ENCODE measurements at regions not wholly inside any gene's neighbourhood (a gene's known extent, or its start where the extent isn't known, plus 50 kb on each side); places are given as distances from the start of the nearest gene placed in this dataset.

DNA sequence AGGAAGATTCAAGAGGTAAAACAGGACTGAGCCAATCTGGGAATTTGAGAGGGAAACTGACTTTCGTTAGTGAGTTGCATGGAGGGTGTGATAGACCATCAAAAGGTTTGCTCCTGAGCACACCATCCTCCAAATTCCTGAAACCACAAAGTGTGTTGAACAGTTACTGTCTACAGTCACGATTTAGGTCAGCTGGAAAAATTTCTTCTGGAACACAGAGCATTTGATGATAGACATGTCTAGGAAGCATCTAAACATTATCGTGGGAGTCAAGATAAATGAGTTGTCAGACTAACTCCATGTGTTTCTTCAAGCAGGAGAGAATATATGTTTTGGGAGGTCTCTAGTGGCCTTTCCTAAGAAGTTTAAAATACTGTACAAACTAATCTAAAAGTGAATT lies 449.4 kb upstream of the SLC14A2 start:
- no peak overlapping the region for H3K4me3 Mint-ChIP-seq
- TF ChIP-seq, protein P1, sequence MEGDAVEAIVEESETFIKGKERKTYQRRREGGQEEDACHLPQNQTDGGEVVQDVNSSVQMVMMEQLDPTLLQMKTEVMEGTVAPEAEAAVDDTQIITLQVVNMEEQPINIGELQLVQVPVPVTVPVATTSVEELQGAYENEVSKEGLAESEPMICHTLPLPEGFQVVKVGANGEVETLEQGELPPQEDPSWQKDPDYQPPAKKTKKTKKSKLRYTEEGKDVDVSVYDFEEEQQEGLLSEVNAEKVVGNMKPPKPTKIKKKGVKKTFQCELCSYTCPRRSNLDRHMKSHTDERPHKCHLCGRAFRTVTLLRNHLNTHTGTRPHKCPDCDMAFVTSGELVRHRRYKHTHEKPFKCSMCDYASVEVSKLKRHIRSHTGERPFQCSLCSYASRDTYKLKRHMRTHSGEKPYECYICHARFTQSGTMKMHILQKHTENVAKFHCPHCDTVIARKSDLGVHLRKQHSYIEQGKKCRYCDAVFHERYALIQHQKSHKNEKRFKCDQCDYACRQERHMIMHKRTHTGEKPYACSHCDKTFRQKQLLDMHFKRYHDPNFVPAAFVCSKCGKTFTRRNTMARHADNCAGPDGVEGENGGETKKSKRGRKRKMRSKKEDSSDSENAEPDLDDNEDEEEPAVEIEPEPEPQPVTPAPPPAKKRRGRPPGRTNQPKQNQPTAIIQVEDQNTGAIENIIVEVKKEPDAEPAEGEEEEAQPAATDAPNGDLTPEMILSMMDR (IDR thresholded peaks at IDR 0.05; ENCODE audit: unreplicated experiment in 3 of 3), result no peak
- H3K27ac Mint-ChIP-seq, result peak overlapping the region in 1 of 3 experiments; percentile 34
- peaks cover 48% of the 10 kb centered on the region for H3K4me1 Mint-ChIP-seq
- H3K27me3 Mint-ChIP-seq (ENCODE audit: low read depth), result no peaks in the 10 kb centered on the region
- H3K9me3 Mint-ChIP-seq, result no peaks in the 10 kb centered on the region
- no peaks in the 10 kb centered on the region for H3K36me3 Mint-ChIP-seq (ENCODE audit: low read depth)

DNA sequence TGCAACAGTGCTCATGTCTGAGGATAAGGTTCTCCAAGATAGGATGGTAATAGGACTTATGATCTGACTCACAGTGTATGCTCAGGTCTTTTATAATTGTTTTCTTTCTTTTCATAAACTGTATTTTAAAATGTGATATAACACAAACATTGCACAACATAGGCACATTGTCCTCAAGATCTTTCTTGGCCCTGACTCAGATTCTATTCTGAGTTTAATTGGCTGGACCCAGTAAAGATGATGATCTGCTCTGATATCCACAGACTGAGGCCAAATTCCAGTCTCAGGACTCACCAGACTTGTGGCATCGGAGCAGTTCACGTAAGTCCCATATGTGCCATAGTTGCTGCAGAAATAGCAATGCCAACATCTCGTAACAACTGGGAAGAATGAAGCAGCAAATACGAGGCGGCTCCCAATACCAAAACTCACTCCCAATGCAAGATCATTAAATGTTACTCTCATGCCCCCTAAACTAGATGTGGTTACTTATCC lies 448.9 kb upstream of the SLC14A2 start:
- H3K27me3 Mint-ChIP-seq (ENCODE audit: low read depth), result no peaks in the 10 kb centered on the region
- no peak overlapping the region for H3K4me3 Mint-ChIP-seq
- H3K4me1 Mint-ChIP-seq, result peaks cover 53% of the 10 kb centered on the region
- no peaks in the 10 kb centered on the region for H3K36me3 Mint-ChIP-seq (ENCODE audit: low read depth)
- H3K9me3 Mint-ChIP-seq, result no peaks in the 10 kb centered on the region
- TF ChIP-seq, protein P1 (IDR thresholded peaks at IDR 0.05; ENCODE audit: unreplicated experiment in 3 of 3), result no peak
- H3K27ac Mint-ChIP-seq, result peak overlapping the region in 1 of 3 experiments; percentile 34

DNA sequence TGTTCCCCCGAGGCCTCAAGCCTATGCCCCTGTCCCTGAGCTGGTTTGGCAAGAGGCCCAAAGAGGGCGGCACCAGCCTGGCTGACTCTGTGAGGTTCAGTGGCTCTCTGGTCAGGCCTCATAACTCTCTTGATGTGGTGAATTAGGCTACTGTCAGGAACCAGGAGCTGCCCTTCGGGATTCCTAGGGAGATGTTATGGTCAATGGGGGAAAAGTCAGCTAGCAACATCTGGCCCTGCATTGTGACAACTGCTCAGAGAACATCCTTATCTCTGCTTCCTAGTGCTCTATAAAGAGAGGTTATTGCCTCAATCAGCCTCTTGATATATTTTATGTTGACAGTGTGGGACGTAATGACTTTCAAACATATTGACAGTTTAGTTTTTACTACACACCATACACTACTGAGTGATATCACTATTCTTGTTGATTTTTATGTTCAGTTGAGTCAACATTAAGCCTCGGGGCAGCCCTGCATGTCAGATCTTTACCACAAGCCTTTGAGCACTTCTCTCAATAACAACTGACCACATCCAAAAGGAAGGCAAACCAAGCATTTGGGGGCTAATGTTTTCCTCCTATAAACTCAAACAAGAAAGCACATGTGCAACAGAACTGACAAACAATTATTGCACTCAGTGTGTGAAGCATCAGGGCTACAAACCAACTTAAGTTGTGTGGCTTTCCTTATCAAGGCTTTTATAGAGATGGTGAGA lies 448.3 kb upstream of the SLC14A2 start:
- Mint-ChIP-seq H3K36me3 (ENCODE audit: low read depth) (no peaks in the 10 kb centered on the region), H3K9me3 (no peaks in the 10 kb centered on the region), H3K27ac (peak overlapping the region in 1 of 3 experiments; percentile 74), H3K4me3 (no peak overlapping the region), H3K27me3 (ENCODE audit: low read depth) (no peaks in the 10 kb centered on the region), H3K4me1 (peaks cover 59% of the 10 kb centered on the region)
- TF ChIP-seq, protein P1 (IDR thresholded peaks at IDR 0.05; ENCODE audit: unreplicated experiment in 3 of 3), result no peak

DNA sequence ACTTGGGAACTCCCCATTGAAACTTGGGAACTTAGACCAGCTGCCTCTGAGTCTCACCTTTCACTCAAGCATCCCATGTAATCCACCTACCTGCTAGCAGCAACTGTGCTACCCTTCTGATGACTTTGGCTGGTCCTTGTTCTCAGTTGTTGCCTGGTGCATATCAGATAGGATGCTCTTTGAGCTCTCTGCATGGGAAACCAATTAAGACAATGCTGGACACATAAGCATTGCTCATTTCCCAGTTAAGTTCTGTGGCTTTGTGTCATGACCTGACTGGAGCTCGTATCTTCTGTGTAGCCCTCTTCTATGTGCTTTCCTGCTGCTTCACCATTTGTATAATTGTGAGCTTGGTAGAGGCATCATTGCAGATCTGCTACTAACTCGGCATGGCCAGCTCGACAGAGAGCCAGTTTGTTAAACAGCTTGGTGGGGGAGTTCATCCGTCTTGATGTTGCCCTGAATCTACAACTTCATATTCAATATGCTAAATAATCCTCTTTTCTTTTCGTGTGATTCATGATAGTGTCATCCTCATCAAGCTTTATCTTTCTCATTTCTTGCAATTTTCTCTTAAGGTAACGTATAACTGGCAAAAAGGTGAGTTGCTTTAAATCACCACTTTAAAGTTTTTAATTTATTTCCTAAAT lies 447.5 kb upstream of the SLC14A2 start:
- no peaks in the 10 kb centered on the region for H3K36me3 Mint-ChIP-seq (ENCODE audit: low read depth)
- peak overlapping the region in 2 of 3 experiments; percentile 74 to 78 for H3K27ac Mint-ChIP-seq
- TF ChIP-seq, protein P1 (IDR thresholded peaks at IDR 0.05; ENCODE audit: unreplicated experiment in 3 of 3), result no peak
- no peaks in the 10 kb centered on the region for H3K27me3 Mint-ChIP-seq (ENCODE audit: low read depth)
- H3K4me1 Mint-ChIP-seq, result peaks cover 61% of the 10 kb centered on the region
- no peaks in the 10 kb centered on the region for H3K9me3 Mint-ChIP-seq
- no peak overlapping the region for H3K4me3 Mint-ChIP-seq

DNA sequence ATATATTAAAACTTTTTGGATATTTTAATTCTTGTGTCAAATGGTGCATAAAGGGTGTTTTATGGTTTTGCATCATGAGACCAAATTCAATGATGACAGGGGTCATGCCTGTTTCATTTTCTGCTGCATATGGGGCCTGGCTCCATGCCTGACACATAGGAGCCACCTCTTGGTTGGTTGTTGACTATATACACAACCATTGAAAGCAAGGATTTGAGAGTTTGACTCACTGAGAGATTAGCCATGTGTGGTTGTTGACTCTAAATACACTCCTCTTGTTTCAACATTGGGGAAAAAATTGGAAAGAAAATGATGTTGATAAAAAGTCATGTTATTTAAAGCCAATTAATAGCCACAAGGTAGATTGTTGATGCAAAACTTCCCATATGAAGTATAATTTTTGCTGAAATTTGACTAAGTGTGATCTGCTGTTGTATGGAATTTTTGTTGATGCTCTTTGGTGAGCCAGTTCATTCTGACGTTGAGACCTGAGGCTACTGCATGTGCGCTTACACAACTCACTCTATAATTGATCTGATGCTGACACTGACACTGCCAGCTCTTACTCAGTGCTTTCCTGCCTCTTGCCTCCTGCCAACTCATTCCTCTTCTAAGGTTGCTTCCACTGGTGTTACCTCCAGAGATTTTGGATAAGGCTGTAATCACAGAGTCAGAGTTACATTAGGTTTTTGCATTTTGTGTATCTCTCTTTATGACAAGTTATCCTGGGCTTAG lies 446.2 kb upstream of the SLC14A2 start:
- Mint-ChIP-seq H3K4me1 (peaks cover 61% of the 10 kb centered on the region), H3K36me3 (ENCODE audit: low read depth) (no peaks in the 10 kb centered on the region), H3K27ac (peak overlapping the region in 1 of 3 experiments; percentile 10), H3K4me3 (no peak overlapping the region), H3K9me3 (no peaks in the 10 kb centered on the region), H3K27me3 (ENCODE audit: low read depth) (no peaks in the 10 kb centered on the region)
- TF ChIP-seq, protein P1 (IDR thresholded peaks at IDR 0.05; ENCODE audit: unreplicated experiment in 3 of 3), result no peak

Data from nephron (organoid).